HepG2 (cell line): ENCODE measurements at regions not wholly inside any gene's neighbourhood (a gene's known extent, or its start where the extent isn't known, plus 50 kb on each side); places are given as distances from the start of the nearest gene placed in this dataset.
"Not testable (repeated sequence)": the region's sequence is repeated elsewhere in the genome, so short reads cannot be mapped to it uniquely, and the experiment has no call there.

Experiments used
- BHLHE40 ChIP-seq: IDR thresholded peaks from 2 replicates; pipeline ENCODE4 v1.6.1; 2011; ENCODE audit warnings: low read length, improper control_type of control experiment
- ESRRA ChIP-seq: sonication (generic); formaldehyde crosslinking; IDR thresholded peaks from 2 replicates; pipeline ENCODE4 v1.5.1; 2020; ENCODE audit warnings: mild to moderate bottlenecking, low read depth, missing genetic modification reagents
- POLR2A ChIP-seq, 2 experiments: IDR thresholded peaks; 2 replicates each; pipeline ENCODE4 v1.6.1; 2011; ENCODE audit warnings: low read depth in 2 of 2, low read length in 2 of 2, mild to moderate bottlenecking in 1 of 2, moderate library complexity in 1 of 2; ENCODE audit not compliant: insufficient read depth in 1 of 2
- RBM39 ChIP-seq: fragments of 200-400 bp; formaldehyde crosslinking; IDR thresholded peaks from one replicate; pipeline ENCODE4 v1.6.1; 2018; ENCODE audit warnings: antibody characterized with exemption, mild to moderate bottlenecking, low read depth, low read length; ENCODE audit not compliant: poor library complexity, severe bottlenecking
- ZNF280D ChIP-seq: sonication (generic); formaldehyde crosslinking; IDR thresholded peaks from 2 replicates; pipeline ENCODE4 v1.5.1; 2020; ENCODE audit warnings: mild to moderate bottlenecking, missing genetic modification reagents
- ZNF503 ChIP-seq: sonication (generic); formaldehyde crosslinking; IDR thresholded peaks from 2 replicates; pipeline ENCODE4 v1.4.0; 2020; ENCODE audit warnings: missing genetic modification reagents

- not testable (repeated sequence) for TF ChIP-seq ESRRA (CRISPR knock-in tag); RBM39; BHLHE40; POLR2A (IDR thresholded peaks at IDR 0.05; ENCODE audit: insufficient read depth in 1 of 2, low read depth in 2 of 2, low read length in 2 of 2); ZNF280D (CRISPR knock-in tag); ZNF503 (CRISPR knock-in tag)
Measured at GRCh38 chr3:110367289-110367688, 704.3 kb upstream of the NECTIN3 start.
